OCI-LY7 (cell line): ENCODE measurements at regions not wholly inside any gene's neighbourhood (a gene's known extent, or its start where the extent isn't known, plus 50 kb on each side); places are given as distances from the start of the nearest gene placed in this dataset.

Source experiments
- BruUV-seq: library from RNA; stranded (reverse); fragments of 400-500 nt; replicated peaks from 2 replicates; lab custom pipeline; 2021; lab: Mats Ljungman, UMichigan
- CTCF ChIA-PET: fragments of 300-600 bp; sonication (Branson Sonifier 250); formaldehyde crosslinking; loops from one replicate; lab custom pipeline; 2022; ENCODE audit warnings: antibody characterized with exemption; ENCODE audit not compliant: unreplicated experiment; lab: Charles Lee
- POLR2A ChIA-PET: fragments of 300-600 bp; sonication (Branson Sonifier 250); formaldehyde crosslinking; loops from one replicate; lab custom pipeline; 2022; ENCODE audit warnings: antibody characterized with exemption; lab: Charles Lee
- DNase-seq: peaks from one replicate; pipeline ENCODE4 v3.0.0-alpha.2; 2015; ENCODE audit warnings: low spot score
- H2AFZ ChIP-seq: fragments of 200-600 bp; sonication (generic), shearing (Covaris generic); 2 replicates; pipeline ENCODE4 v1.6.1; 2014; ENCODE audit warnings: mild to moderate bottlenecking, antibody characterized with exemption, low read length, moderate library complexity
- H3K27ac ChIP-seq: fragments of 200-600 bp; sonication (generic); 2 replicates; pipeline ENCODE4 v1.5.1; 2014; ENCODE audit warnings: mixed run types, low read depth, mild to moderate bottlenecking, moderate library complexity, low read length, inconsistent platforms; ENCODE audit not compliant: poor library complexity, severe bottlenecking
- H3K36me3 ChIP-seq: fragments of 200-600 bp; sonication (generic); 2 replicates; pipeline ENCODE4 v1.6.1; 2014; ENCODE audit warnings: mild to moderate bottlenecking, antibody characterized with exemption, low read length, moderate library complexity, mixed read lengths; ENCODE audit not compliant: insufficient read depth
- H3K4me1 ChIP-seq: fragments of 200-600 bp; sonication (generic); 2 replicates; pipeline ENCODE4 v1.5.1; 2014; ENCODE audit warnings: mild to moderate bottlenecking, low read length; ENCODE audit not compliant: insufficient read depth, poor library complexity, severe bottlenecking
- H3K4me2 ChIP-seq: fragments of 200-600 bp; sonication (generic); 2 replicates; pipeline ENCODE4 v1.6.1; 2014; ENCODE audit warnings: mild to moderate bottlenecking, low read length
- H3K4me3 ChIP-seq: fragments of 200-600 bp; sonication (generic); 2 replicates; pipeline ENCODE4 v1.5.1; 2014; ENCODE audit warnings: mild to moderate bottlenecking, low read depth, low read length; ENCODE audit not compliant: poor library complexity, severe bottlenecking
- H3K79me2 ChIP-seq: fragments of 200-600 bp; sonication (generic); 2 replicates; pipeline ENCODE4 v1.6.1; 2016; ENCODE audit warnings: low read depth, mild to moderate bottlenecking, low read length, moderate library complexity, mixed read lengths; ENCODE audit not compliant: insufficient read depth
- H3K9me2 ChIP-seq: fragments of 200-600 bp; sonication (generic); 2 replicates; pipeline ENCODE4 v1.6.1; 2016; ENCODE audit warnings: mild to moderate bottlenecking, low read length, mixed read lengths; ENCODE audit not compliant: insufficient read depth
- H3K9me3 ChIP-seq: fragments of 200-600 bp; sonication (generic); 2 replicates; pipeline ENCODE4 v1.6.1; 2014; ENCODE audit warnings: mild to moderate bottlenecking, mixed run types, low read length, mixed read lengths
- H4K20me1 ChIP-seq: fragments of 200-600 bp; sonication (generic); 2 replicates; pipeline ENCODE4 v1.6.1; 2014; ENCODE audit warnings: mild to moderate bottlenecking, antibody characterized with exemption, low read length, moderate library complexity, mixed read lengths; ENCODE audit not compliant: insufficient read depth
- CTCF ChIP-seq: fragments of 200-600 bp; sonication (generic); conservative IDR thresholded peaks from 2 replicates; pipeline ENCODE4 v1.5.1; 2014; ENCODE audit warnings: mild to moderate bottlenecking, antibody characterized with exemption, low read length, moderate library complexity, mixed read lengths
- EZH2phosphoT487 ChIP-seq: fragments of 200-600 bp; sonication (generic); IDR thresholded peaks from 2 replicates; pipeline ENCODE4 v1.6.1; 2018; ENCODE audit warnings: low read depth, borderline replicate concordance, mild to moderate bottlenecking, mixed run types, antibody characterized with exemption, low read length, moderate library complexity, mixed read lengths
- intact Hi-C: fragments of 100-400 bp; cut with micrococcal nuclease; formaldehyde crosslinking; loops from one replicate; pipeline ENCODE4 v1.10.0; 2022; ENCODE audit not compliant: unreplicated experiment

GRCh38 chr11:23113887-23114216 lies 253.6 kb upstream of the CCDC179 start:
- no peak for TF ChIP-seq EZH2phosphoT487
- 0 out of 2 replicates have a peak, but pooled peaks have one; percentile 40 for TF ChIP-seq CTCF
- Histone ChIP-seq H3K4me3 (no peak overlapping the region), H4K20me1 (no peaks in the 10 kb centered on the region), H3K9me3 (no peaks in the 10 kb centered on the region), H3K4me1 (no peaks in the 10 kb centered on the region), H3K27ac (no peak overlapping the region), H2AFZ (no peak overlapping the region), H3K36me3 (no peaks in the 10 kb centered on the region), H3K79me2 (no peaks in the 10 kb centered on the region), H3K4me2 (no peak overlapping the region), H3K9me2 (no peaks in the 10 kb centered on the region)
- intact Hi-C loops: no loop called here
- no TSS peak for BruUV-seq
- ChIA-PET CTCF (no interaction called here), POLR2A (no interaction called here)
- DNase-seq: no peak

GRCh38 chr11:23123753-23124152 lies 263.5 kb upstream of the CCDC179 start:
- H3K9me2 ChIP-seq: no peaks in the 10 kb centered on the region
- H2AFZ ChIP-seq: no peak overlapping the region
- no peaks in the 10 kb centered on the region for H3K4me1 ChIP-seq
- DNase-seq: no peak
- no peaks in the 10 kb centered on the region for H3K36me3 ChIP-seq
- H3K9me3 ChIP-seq: no peaks in the 10 kb centered on the region
- H3K79me2 ChIP-seq: no peaks in the 10 kb centered on the region
- no peaks in the 10 kb centered on the region for H4K20me1 ChIP-seq
- no peak overlapping the region for H3K4me2 ChIP-seq
- CTCF ChIA-PET: no interaction called here
- POLR2A ChIA-PET: no interaction called here
- BruUV-seq: no TSS peak
- no peak overlapping the region for H3K27ac ChIP-seq
- no peak for TF ChIP-seq CTCF
- TF ChIP-seq EZH2phosphoT487: no peak
- intact Hi-C loops: no loop called here
- H3K4me3 ChIP-seq: no peak overlapping the region

GRCh38 chr11:23124249-23124648 lies 264.0 kb upstream of the CCDC179 start:
- H2AFZ ChIP-seq: no peak overlapping the region
- no peak for TF ChIP-seq EZH2phosphoT487
- no peak for TF ChIP-seq CTCF
- H4K20me1 ChIP-seq: no peaks in the 10 kb centered on the region
- H3K4me3 ChIP-seq: no peak overlapping the region
- H3K9me3 ChIP-seq: no peaks in the 10 kb centered on the region
- H3K4me2 ChIP-seq: no peak overlapping the region
- POLR2A ChIA-PET: no interaction called here
- no TSS peak for BruUV-seq
- no peaks in the 10 kb centered on the region for H3K79me2 ChIP-seq
- intact Hi-C loops: no loop called here
- no peaks in the 10 kb centered on the region for H3K9me2 ChIP-seq
- DNase-seq: no peak
- no peak overlapping the region for H3K27ac ChIP-seq
- CTCF ChIA-PET: no interaction called here
- H3K36me3 ChIP-seq: no peaks in the 10 kb centered on the region
- no peaks in the 10 kb centered on the region for H3K4me1 ChIP-seq
